NOMO-1 treated with dmso at 0.1 percent for 144 hours (cell line): ENCODE measurements at regions not wholly inside any gene's neighbourhood (a gene's known extent, or its start where the extent isn't known, plus 50 kb on each side); places are given as distances from the start of the nearest gene placed in this dataset.

ENCODE experiments used
- DNase-seq: peaks from one replicate; lab custom pipeline; 2025; ENCODE audit not compliant: unreplicated experiment; lab: John Stamatoyannopoulos, UW

- no peak for DNase-seq
Observed at GRCh38 chr7:26487780-26488515, 196.3 kb downstream of the SNX10 start.

- DNase-seq = no peak
Observed at GRCh38 chr7:26489391-26489790, 197.7 kb downstream of the SNX10 start.

- DNase-seq = no peak
Observed at GRCh38 chr7:26489906-26490639, 198.4 kb downstream of the SNX10 start.

- DNase-seq = no peak
Observed at GRCh38 chr7:26490640-26491624, 199.3 kb downstream of the SNX10 start.

GRCh38 chr7:26492816-26493215 lies 201.2 kb downstream of the SNX10 start:
- DNase-seq = no peak

GRCh38 chr7:26493737-26494428 lies 202.2 kb downstream of the SNX10 start:
- DNase-seq = no peak

- DNase-seq = no peak
Observed at GRCh38 chr7:26495569-26495968, 203.9 kb downstream of the SNX10 start.

GRCh38 chr7:26497801-26498596 lies 206.3 kb downstream of the SNX10 start:
- DNase-seq = no peak

- no peak for DNase-seq
Observed at GRCh38 chr7:26499315-26499897, 207.7 kb downstream of the SNX10 start.

- peak; percentile 77 for DNase-seq
Observed at GRCh38 chr7:26500749-26501352, 209.2 kb downstream of the SNX10 start.

GRCh38 chr7:26504411-26505120 lies 212.9 kb downstream of the SNX10 start:
- DNase-seq = no peak

GRCh38 chr7:26506196-26506595 lies 214.5 kb downstream of the SNX10 start:
- no peak for DNase-seq

GRCh38 chr7:26507108-26507987 lies 215.7 kb downstream of the SNX10 start:
- DNase-seq = no peak

GRCh38 chr7:26508481-26508880 lies 216.8 kb downstream of the SNX10 start:
- DNase-seq = no peak

- no peak for DNase-seq
Observed at GRCh38 chr7:26508917-26509316, 217.3 kb downstream of the SNX10 start.

GRCh38 chr7:26510231-26510957 lies 218.7 kb downstream of the SNX10 start:
- DNase-seq = no peak

GRCh38 chr7:26511866-26512265 lies 220.2 kb downstream of the SNX10 start:
- no peak for DNase-seq
